GM12865 (cell line): ENCODE measurements at regions not wholly inside any gene's neighbourhood (a gene's known extent, or its start where the extent isn't known, plus 50 kb on each side); places are given as distances from the start of the nearest gene placed in this dataset.

ENCODE experiments used
- DNase-seq: peaks from one replicate; pipeline ENCODE4 v3.0.0; 2010; ENCODE audit warnings: low read depth
- H3K4me3 ChIP-seq: 2 replicates; pipeline ENCODE4 v1.5.1; 2011; ENCODE audit warnings: mild to moderate bottlenecking, low read depth, low read length, control low read depth
- TF ChIP-seq, protein P1 (sequence below): IDR thresholded peaks from 2 replicates; pipeline ENCODE4 v1.5.1; 2011; ENCODE audit warnings: low read length, control low read depth, low read depth, inconsistent platforms; ENCODE audit not compliant: insufficient read depth; ENCODE audit errors: missing control alignments

DNA sequence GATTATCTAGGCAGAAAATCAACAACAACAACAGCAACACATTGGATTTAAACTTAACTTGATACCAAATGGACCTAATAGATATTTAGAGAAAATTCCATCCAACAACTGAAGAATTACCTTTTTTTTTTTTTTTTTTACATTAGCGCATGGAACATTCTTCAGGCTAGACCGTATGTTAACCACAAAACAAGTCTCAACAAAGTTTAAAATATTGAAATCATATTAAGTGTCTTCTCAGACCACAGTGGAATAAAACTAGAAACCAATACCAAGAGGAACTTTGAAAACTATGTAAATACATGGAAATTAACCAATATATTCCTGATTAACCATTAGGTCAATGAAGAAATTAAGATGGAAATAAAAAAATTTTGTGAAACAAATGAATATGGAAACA lies 315.8 kb downstream of the CSNK1G3 start:
- H3K4me3 ChIP-seq = no peak overlapping the region
- TF ChIP-seq, protein P1, sequence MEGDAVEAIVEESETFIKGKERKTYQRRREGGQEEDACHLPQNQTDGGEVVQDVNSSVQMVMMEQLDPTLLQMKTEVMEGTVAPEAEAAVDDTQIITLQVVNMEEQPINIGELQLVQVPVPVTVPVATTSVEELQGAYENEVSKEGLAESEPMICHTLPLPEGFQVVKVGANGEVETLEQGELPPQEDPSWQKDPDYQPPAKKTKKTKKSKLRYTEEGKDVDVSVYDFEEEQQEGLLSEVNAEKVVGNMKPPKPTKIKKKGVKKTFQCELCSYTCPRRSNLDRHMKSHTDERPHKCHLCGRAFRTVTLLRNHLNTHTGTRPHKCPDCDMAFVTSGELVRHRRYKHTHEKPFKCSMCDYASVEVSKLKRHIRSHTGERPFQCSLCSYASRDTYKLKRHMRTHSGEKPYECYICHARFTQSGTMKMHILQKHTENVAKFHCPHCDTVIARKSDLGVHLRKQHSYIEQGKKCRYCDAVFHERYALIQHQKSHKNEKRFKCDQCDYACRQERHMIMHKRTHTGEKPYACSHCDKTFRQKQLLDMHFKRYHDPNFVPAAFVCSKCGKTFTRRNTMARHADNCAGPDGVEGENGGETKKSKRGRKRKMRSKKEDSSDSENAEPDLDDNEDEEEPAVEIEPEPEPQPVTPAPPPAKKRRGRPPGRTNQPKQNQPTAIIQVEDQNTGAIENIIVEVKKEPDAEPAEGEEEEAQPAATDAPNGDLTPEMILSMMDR = no peak

DNA sequence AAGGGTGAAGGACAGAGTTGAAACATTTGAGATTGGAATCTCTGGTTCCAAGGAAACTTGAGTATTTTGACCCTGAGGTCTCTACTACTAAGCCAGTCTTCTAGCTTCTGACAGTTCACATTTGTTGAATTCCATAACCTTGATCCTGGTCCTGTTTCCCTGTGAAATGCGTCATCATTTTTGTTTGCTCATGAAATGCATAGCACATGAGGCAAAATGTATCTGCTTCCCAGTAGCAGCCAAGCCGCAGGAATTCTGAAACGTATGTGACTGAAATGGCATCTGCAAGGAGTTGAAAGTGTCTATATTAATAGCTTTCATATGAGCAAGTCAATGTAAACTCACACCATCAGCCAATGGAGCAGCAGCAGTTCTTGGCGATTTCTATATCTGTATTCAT lies 307.9 kb downstream of the CSNK1G3 start:
- DNase-seq = no peak
- H3K4me3 ChIP-seq = no peak overlapping the region
- TF ChIP-seq, protein P1 = no peak

More for the DNA sequence above, 315.8 kb downstream of the CSNK1G3 start:
- no peak for DNase-seq

DNA sequence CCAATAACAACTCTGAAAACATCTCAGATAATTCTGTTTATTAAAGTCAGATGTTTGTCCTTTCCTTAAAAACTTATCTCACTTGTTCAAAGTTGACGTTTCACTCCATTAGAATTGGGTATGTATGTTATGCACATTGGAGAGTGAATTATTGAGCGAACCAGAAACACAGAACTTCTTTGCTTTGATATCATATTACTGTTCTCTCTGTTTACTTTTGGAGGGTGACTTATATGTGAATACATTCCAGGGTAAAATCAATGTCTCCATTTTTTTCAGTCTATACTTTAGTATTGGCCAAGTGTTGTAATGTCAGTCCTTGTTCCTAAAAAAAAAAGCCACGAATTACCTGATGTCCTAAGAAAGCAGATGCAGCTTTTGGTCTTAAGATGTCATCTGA lies 307.4 kb downstream of the CSNK1G3 start:
- no peak for DNase-seq
- TF ChIP-seq, protein P1 = no peak
- no peak overlapping the region for H3K4me3 ChIP-seq

DNA sequence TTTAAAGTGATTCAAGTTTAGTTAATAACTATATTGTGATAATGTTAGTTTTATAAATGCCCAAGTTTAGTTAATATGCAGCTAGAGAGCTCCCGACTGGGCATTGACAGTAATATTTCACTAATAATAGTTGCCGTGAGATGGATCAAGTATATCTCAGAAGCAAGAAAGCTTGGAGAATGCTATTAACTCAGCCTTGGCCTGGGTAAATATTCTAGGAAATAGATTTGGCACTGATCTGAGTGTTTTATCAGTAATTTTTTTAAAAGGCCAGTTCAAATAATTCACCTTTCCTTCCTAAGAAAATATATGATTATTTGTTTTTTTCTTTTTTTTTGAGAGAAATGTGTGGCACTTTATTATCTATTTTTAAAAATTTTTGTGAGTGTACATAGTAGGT lies 305.3 kb downstream of the CSNK1G3 start:
- DNase-seq = no peak
- TF ChIP-seq, protein P1 = no peak
- no peak overlapping the region for H3K4me3 ChIP-seq

DNA sequence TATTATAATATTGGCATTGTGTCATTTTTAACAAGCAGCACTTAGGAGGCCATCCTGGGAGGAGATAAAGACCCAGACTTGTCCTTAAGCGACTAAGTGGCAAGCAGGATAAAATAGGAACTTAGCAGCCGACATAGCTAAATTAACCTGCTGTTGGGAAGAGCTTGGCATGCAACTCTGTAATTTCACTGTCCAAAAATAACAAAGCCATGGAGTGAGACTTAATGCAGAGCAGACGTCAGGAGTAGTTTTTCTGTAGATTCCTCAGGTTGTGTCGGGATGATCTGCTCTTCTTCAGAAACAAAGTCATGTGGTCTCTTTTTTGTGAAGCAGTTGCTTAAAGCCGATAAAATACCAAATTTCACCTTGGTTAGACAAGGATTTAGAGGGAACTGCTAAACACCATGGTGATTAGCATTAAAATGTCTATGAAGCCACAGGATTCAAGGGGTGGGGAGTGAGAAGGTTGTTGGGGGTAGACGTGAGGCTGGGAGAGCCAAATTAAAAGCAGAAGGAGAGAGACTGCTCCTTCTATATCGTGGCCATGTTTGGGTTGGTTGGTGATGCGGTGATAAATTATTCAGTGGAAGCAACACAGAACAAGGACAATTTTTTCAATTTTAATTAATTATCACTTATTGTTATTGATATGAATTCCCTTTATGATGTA lies 303.0 kb downstream of the CSNK1G3 start:
- no peak for DNase-seq
- TF ChIP-seq, protein P1 = no peak
- H3K4me3 ChIP-seq = no peak overlapping the region

DNA sequence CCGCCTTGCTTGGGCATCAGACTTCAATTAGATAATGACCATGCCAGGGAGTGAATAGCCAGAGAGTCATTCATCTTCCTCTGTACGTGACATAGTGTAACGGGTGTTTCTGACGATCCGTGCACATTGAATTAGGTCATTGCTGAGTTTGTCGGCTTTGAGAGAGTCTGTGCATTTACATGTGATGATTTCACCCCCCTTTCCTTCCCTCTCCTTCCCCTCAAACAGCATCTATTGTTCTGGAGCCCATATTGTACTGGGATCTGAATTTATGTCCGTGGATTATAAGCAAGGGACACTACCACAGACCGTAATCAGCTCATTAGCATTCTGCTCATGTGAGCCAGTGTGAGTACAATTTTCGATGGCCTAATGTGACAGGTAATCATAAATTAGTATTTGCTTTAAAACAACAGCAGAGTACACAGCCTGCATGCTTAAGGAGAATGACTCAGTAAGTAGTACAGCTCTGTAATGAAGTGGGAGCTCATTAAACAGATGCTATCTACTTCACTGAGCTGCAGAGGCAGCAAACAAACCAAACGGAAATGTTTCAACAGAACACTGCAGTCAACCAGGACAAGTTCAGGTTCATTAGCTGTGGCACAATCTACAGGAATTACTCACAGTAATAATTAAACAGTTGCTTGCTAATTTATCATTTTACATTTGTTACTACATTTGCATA lies 302.1 kb downstream of the CSNK1G3 start:
- DNase-seq = peak; percentile 29
- TF ChIP-seq, protein P1 = no peak
- H3K4me3 ChIP-seq = no peak overlapping the region
